ENCODE measurements at regions not wholly inside any gene's neighbourhood (a gene's known extent, or its start where the extent isn't known, plus 50 kb on each side); places are given as distances from the start of the nearest gene placed in this dataset.

GRCh38 chr3:72338082-72338941 is 509.9 kb downstream of the SHQ1 start:
- peak; percentile 3 for DNase-seq

GRCh38 chr3:72337480-72337855 is 510.8 kb downstream of the SHQ1 start:
- DNase-seq: no peak

- peak; percentile 7 for DNase-seq
These were observed 511.3 kb downstream of the SHQ1 start for GRCh38 chr3:72336821-72337479.

GRCh38 chr3:72336114-72336651 is 512.1 kb downstream of the SHQ1 start:
- DNase-seq: peak; percentile 0

GRCh38 chr3:72335458-72336095 is 512.7 kb downstream of the SHQ1 start:
- peak; percentile 2 for DNase-seq

- no peak for DNase-seq
These were observed 513.4 kb downstream of the SHQ1 start for GRCh38 chr3:72334681-72335457.

GRCh38 chr3:72332689-72333088 is 515.6 kb downstream of the SHQ1 start:
- DNase-seq: no peak

GRCh38 chr3:72332036-72332435 is 516.2 kb downstream of the SHQ1 start:
- DNase-seq: no peak

- DNase-seq: no peak
These were observed 517.2 kb downstream of the SHQ1 start for GRCh38 chr3:72331076-72331475.

- no peak for DNase-seq
These were observed 518.9 kb downstream of the SHQ1 start for GRCh38 chr3:72329354-72329753.

- no peak for DNase-seq
These were observed 519.4 kb downstream of the SHQ1 start for GRCh38 chr3:72328755-72329277.

- no peak for DNase-seq
These were observed 521.2 kb downstream of the SHQ1 start for GRCh38 chr3:72327008-72327407.

- DNase-seq: no peak
These were observed 523.9 kb downstream of the SHQ1 start for GRCh38 chr3:72324253-72324811.

GRCh38 chr3:72323773-72324172 is 524.5 kb downstream of the SHQ1 start:
- DNase-seq: no peak

GRCh38 chr3:72322264-72322976 is 525.8 kb downstream of the SHQ1 start:
- no peak for DNase-seq

GRCh38 chr3:72320955-72321303 is 527.3 kb downstream of the SHQ1 start:
- DNase-seq: no peak

- no peak for DNase-seq
These were observed 527.9 kb downstream of the SHQ1 start for GRCh38 chr3:72320095-72320954.

- DNase-seq: no peak
These were observed 528.8 kb downstream of the SHQ1 start for GRCh38 chr3:72319194-72320094.

- no peak for DNase-seq
These were observed 529.6 kb downstream of the SHQ1 start for GRCh38 chr3:72318504-72319193.

Data from CD4-positive, alpha-beta T cell treated with Interleukin-17A for 4 hours (primary cell).